GM18517 (cell line): ENCODE measurements at regions not wholly inside any gene's neighbourhood (a gene's known extent, or its start where the extent isn't known, plus 50 kb on each side); places are given as distances from the start of the nearest gene placed in this dataset.

Experiments
- ATAC-seq: cut with Tn5 transposase; IDR thresholded peaks from one replicate; pipeline ENCODE4 v1.9.1; 2021; ENCODE audit warnings: mild to moderate bottlenecking, moderate library complexity; ENCODE audit not compliant: unreplicated experiment

DNA sequence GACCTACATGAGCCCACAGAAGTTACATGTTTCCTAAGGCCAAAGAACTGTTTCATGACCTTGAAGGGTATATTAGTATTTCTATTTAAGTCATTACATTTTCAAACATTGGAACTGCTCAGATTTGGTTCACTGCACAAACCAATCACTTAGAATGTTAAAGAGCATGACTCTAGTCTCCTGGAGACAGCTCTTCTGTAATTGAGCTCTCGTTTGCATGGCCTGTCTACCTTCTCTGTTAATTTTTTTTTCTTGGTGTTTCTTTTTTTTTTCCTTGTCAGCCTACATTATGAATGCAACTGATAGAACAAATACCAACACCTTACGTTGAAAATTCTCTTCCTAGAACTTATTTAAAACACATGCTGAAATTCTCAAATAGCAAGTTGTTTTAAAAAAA, 860.2 kb upstream of the MAP3K7 start:
- no peak for ATAC-seq

DNA sequence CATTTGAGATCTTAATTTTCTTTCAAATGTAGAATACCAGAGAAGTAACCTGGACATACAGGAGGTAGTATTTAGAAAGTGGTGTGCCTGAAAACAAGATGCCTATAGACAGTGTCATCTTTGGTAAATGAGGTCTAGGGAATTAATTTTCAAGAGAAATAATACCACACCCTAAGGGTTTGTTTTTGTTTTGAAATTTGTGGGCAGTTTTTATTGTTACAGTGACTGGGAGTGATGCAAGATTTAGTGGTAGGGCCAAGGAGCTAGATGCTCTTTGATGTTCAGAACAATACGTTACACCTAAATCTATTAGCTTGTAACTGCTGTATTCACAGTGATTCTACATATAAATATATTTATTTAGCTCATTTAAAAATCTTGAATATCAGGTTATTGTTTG, 856.5 kb upstream of the MAP3K7 start:
- no peak for ATAC-seq

GRCh38 chr6:91442342-91442741, 855.5 kb upstream of the MAP3K7 start:
- ATAC-seq: no peak

DNA sequence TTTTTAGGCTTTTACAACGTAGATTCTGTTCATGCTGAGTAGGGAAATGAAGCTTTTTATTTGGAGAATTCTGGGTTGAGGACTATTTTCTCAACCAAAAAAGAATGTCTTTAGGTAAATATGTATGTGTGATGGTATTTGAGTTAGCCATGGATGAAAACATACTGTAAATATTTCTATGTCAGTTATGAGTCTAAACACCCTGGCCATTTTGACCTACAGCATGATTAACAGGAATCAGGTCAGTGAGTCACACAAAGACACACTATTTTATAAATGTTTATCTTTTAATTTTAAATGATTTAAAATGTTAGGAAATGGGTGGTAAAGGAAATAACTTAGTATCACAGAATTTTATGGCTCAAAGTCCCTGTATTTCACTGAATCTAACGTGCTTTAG, 851.7 kb upstream of the MAP3K7 start:
- no peak for ATAC-seq

DNA sequence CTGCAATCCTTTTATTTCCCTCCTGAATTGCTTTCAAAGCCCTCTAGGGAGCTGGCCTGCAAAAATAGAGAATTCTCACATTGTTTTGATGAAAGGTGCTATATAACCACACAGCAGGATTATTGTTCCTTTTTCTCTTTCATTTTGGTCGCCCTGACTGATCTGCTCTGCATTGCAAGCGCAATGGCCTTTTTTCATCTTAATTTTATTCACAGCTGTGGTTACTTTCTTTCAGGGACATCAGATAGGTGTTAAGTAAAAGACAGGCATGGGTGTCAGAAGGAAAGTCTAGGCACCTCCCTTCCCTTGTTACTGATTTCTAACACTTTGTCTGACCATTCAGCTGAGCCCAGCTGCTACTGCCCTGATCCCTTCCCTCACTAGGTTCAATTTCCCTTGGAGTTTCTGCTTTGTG, 850.5 kb upstream of the MAP3K7 start:
- ATAC-seq: no peak

DNA sequence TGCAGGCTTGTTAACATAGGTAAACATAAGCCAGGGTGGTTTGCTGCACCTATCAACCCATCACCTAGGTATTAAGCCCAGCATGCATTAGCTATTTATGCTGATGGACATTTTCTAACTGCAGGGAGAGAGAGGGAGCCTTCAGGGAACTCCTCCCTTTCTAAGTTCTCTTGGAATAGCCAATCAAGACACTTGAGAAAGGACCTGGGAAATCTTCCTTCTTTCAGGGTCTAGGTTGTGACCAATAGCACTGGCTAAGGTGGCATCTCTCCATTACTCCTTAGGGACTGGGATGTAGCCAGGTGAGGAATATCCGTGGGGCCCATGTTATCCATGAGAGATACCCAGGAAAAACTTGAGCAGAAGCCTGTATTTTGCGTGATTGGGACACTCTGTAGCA, 849.6 kb upstream of the MAP3K7 start:
- no peak for ATAC-seq

DNA sequence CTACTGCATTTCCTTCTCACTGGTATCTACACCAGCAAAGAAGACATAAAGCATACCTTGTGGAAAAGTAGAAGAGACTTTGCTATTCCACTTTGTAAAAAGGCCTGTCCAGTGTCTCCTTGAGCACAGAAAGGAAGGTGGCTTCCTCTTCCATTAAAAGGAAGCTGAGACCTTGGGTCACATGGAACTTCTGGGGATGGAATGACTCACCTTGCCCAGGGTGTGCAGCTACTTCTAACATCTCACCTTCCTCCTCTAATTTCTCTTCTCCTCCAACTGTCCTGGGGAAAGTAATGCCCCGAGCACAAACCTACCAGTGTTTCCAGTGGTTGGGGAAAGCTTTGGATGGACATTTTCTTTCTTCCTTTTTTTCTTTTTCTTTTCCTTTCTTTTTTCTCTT, 848.8 kb upstream of the MAP3K7 start:
- no peak for ATAC-seq

DNA sequence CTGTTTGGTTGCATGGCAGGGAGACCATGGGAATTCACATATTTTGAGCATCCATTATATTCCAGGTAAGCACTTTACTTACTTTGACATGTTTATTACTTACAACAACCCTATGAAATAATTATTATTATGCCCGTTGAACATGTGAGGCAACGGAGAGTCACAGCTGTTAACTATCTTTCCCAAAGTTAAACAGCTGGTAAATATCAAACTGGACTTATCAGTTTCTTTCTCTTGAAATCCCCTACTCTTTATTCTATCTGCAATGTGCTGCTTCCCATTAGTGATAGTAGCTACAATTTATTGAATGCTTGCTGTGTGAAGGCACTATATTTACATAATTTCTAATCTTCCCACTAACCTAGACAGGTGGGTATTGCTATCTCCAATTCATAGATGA, 847.7 kb upstream of the MAP3K7 start:
- no peak for ATAC-seq

DNA sequence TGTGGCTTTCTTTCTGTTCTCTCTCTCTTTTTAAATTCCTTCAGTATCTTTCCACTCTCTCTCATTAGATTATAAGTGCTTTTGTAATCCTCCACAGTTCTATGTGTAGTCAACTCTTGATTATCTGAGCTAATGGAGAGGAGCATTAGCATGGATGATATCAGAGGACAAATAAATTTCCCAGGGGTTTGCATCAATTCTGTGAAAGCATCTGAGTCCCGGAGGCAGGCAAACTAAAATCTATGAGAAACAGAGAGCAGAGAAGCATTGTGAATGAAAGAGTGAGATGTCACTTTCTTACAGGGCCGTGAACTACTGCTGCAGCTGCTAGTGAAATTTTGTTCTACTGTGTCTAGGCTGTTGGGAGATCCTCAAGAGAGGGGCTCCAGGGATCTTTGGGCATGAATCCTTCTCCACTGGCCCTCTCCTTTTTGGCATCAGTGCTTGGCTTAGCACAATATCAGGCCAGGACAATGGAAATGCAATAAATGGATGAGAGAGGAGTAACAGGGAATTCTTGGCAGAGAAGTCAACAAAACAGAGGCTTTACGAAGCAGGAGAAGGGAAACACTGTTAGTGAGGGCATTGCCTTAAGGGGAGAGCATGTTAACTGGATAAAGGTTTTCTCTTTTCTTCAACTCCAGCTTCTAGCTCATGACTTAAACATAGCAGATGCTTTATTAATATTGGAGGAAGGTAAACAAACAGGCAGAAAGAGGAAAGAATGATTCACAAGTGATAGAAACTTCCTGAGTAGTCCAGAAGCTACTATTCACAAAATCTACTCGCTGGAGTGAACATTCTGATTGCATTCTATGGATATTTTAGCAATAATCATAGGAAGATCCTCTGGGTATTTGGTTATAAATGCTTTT, 847.0 kb upstream of the MAP3K7 start:
- ATAC-seq: no peak

GRCh38 chr6:91428953-91429560, 842.2 kb upstream of the MAP3K7 start:
- no peak for ATAC-seq

DNA sequence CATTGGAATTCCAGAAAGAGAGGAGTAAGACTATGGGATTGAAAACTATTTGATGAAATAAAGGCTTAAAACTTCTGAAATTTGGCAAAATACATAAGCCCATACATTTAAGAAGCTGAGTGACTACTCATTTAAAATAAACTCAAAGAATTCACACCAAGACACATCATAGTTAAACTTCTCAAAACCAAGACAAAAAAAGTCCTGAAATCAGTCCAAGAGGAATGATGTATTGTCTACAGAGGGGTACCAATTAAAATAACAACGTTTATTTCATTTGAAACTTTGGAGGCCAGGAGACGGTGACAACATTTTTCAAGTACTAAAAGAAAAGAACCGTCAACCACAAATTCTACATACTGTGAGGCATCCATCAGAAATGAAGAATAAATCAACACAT, 841.4 kb upstream of the MAP3K7 start:
- no peak for ATAC-seq

DNA sequence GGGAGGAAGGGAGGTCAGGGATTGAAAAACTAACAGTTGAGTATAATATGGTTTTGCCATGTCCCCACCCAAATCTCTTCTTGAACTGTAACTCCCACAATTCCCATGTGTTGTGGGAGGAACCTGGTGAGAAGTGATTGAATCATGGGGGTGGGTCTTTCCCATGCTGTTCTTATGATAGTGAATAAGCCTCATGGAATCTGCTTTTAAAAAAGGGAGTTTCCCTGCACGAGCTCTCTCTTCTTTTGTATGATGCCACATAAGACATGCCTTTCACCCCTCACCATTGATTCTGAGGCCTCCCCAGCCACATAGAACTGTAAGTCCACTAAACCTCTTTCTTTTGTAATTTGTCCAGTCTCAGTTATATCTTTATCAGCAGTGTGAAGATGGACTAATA, 833.4 kb upstream of the MAP3K7 start:
- ATAC-seq: no peak

- no peak for ATAC-seq
Measured at GRCh38 chr6:91415031-91415605, 828.2 kb upstream of the MAP3K7 start.

DNA sequence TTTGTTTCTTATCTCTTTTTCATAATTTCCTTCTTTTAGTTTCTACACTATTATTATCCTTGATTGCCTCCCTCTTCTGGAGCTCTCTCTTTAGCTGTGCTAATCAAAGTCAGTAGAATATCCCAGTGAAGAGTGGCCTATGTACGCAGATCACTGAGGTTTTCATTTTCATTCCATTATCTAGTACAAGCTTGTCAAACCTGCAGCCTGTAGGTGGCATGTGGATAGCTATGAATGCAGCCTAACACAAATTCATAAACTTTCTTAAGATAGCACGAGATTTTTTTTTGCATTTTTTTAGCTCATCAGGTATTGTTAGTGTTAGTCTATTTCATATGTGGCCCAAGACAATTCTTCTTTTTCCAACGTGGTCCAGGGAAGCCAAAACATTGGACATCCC, 825.7 kb upstream of the MAP3K7 start:
- ATAC-seq: no peak

DNA sequence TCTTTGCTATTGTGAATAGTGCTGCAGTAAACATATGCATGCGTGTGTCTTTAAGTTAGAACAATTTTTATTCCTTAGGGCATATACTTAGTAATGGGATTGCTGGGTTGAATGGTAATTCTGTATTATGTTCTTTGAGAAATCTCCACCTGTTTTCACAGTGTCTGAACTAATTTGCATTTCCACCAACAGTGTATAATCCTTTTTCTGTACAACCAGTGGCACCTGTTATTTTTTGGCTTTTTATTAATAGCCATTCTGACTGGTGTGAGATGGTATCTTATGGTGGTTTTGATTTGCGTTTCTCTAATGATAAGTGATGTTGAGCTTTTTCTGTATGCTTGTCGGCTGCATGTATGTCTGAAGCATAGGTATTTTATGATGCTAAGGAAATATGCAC, 820.8 kb upstream of the MAP3K7 start:
- no peak for ATAC-seq

DNA sequence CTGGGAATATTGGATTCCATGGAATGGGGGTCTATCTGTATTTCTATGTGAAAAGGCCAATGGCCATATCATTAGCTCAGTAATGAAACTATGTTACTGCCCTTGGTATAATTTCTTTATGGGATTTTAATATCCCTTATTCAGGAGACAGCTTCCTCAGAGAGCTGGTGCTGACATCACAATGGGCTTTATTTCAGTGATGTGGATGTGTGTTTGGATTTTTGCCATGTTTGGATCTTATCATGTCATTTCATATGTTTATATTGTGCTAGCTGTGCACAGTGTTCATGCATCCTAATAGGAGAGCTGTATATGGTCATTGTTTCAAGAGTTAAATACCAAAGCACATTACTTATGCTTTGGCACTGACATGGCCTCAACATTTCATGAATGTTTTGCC, 806.1 kb upstream of the MAP3K7 start:
- ATAC-seq: no peak

DNA sequence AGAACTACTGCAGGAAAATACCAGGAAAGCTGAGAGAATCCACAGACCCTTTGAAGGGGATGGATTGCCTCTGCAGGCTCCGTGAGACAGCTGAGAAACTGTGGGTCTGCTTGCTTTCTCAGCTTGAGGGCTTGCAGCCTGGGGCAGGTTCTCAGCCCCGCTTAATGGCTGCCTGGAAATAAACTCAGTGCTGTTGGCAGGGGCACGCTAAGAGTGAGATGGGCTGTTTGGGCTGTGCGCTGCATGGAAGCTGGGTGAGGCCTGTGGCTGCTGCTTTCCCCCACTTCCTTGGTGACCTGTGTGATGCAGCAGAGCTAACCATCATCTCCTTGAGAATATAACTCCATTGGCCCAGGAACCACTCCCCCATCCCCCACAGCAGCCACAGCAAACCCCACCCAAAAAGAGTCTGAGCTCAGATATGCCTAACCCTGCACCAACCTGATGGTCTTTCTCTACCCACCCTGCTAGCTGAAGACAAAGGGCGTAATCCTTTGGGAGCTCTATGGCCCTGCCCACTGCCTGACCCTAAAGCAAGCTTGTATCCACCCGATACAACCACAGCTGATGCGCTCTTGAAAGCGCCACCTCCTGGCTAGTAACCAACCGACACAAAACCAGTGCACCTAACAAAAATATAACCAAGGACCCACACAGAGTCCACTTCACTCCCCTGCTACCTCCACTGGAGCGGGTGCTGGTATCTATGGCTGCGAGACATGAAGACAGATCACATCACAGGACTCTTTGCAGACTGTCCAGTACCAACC, 800.6 kb upstream of the MAP3K7 start:
- no peak for ATAC-seq

DNA sequence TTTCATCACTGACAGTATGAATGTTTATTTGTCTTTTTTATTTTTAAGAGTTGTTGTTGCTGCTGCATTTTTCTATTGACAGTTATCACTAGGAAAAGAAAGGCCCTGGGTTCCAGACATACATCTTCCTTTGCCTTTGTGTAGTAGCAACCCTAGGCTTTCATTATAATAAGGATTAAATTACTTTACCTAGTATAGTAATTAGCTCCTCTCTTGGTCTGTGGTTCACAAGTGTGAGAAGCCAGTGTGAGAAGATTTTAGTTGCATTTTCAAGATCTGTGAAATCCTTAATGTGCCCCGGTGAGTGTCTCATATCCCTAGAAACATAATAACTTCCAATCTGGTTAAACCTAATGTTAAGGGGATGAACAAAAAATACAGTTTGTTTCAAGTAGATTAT, 799.3 kb upstream of the MAP3K7 start:
- ATAC-seq: no peak

DNA sequence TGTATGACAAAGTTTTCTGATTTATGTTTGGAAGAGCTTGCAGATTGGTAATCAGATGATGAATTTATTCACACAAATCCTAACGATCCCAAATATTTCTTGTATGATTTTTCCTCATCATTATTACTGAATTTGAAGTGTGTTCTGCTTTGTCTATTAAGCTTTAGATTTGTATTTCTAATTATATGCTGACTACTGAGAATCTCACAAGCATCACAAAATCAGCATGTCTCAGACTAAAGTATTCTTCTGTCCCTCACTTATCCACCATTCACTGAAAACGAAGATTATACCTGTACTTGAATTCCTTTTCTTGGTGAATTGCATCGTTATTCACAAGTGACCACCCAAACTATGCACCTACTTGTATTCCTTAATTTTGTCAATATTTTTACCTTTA, 796.3 kb upstream of the MAP3K7 start:
- ATAC-seq: no peak

DNA sequence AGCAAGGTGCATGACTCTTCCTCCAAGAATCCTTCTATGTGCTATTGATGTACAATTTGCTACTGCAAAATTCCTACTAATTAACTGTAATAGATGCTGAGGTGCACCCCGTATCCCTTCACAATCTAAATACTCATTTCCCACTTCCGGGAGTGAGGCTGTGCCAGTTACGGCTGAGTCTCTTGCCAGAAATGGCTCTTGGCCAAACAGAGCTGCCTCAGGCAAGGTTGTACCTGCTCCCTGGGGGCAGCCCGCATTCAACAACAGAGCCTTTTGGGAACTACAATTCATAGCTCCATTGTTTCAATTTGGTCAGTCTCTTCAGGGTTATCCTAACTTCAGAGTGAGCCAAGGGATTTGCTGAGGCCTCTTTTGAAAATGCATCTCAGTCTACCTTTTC, 789.8 kb upstream of the MAP3K7 start:
- no peak for ATAC-seq

DNA sequence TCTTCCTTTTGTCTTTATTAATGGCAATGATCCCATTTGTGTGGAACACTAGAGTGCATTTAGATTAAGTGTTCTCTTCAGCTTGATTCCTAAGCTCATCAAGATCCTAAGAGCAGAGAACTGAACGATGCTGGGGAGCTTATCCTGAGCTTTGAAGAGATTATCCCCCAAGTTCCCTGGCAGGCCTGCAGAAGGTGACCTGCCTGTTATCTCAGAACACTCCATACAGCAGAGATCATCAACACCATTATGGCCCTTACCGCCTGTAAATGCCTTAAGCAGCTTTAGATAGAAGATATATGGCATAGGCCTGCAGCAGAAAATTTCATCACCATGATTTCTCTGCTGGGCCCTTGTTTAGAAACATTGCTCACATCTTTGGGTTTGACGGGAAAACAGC, 779.9 kb upstream of the MAP3K7 start:
- no peak for ATAC-seq

DNA sequence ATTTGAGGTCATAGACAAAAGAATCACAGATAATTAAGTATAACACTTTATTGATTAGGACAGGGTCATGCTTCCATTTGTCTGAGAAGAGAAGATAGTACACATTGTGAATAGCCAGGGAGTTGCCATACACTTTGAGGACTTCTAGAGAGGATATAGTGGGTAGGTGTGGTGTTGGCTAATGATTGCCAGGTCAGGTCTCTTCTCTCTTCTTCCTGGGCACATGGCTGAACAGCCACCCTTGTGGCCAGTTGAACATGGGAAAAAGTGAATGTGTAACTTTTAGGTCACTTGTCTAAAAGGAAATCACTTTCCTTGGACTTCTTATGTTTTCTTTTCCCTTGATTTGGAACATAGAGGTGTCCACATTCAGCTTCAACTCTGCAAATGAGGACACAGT, 772.1 kb upstream of the MAP3K7 start:
- no peak for ATAC-seq
